ENCODE measurements at regions not wholly inside any gene's neighbourhood (a gene's known extent, or its start where the extent isn't known, plus 50 kb on each side); places are given as distances from the start of the nearest gene placed in this dataset.

GRCh38 chr5:119789406-119790117 is 160.2 kb downstream of the FAM170A start:
- no peak for DNase-seq (ENCODE audit: low spot score)

GRCh38 chr5:119792161-119792799 is 162.9 kb downstream of the FAM170A start:
- DNase-seq (ENCODE audit: low spot score), result no peak

- no peak for DNase-seq (ENCODE audit: low spot score)
Observed at GRCh38 chr5:119795768-119796167, 166.4 kb downstream of the FAM170A start.

GRCh38 chr5:119801570-119801969 is 172.2 kb downstream of the FAM170A start:
- DNase-seq (ENCODE audit: low spot score), result no peak

- DNase-seq (ENCODE audit: low spot score), result no peak
Observed at GRCh38 chr5:119808024-119808423, 178.7 kb downstream of the FAM170A start.

- no peak for DNase-seq (ENCODE audit: low spot score)
Observed at GRCh38 chr5:119808474-119808873, 179.1 kb downstream of the FAM170A start.

- no peak for DNase-seq (ENCODE audit: low spot score)
Observed at GRCh38 chr5:119810217-119810616, 180.9 kb downstream of the FAM170A start.

GRCh38 chr5:119811458-119811857 is 182.1 kb downstream of the FAM170A start:
- no peak for DNase-seq (ENCODE audit: low spot score)

GRCh38 chr5:119814655-119815054 is 185.3 kb downstream of the FAM170A start:
- DNase-seq (ENCODE audit: low spot score), result no peak

GRCh38 chr5:119816055-119816454 is 186.7 kb downstream of the FAM170A start:
- DNase-seq (ENCODE audit: low spot score), result no peak

- no peak for DNase-seq (ENCODE audit: low spot score)
Observed at GRCh38 chr5:119820016-119820415, 190.7 kb downstream of the FAM170A start.

GRCh38 chr5:119820608-119821007 is 191.2 kb downstream of the FAM170A start:
- no peak for DNase-seq (ENCODE audit: low spot score)

- DNase-seq (ENCODE audit: low spot score), result no peak
Observed at GRCh38 chr5:119828541-119828940, 199.2 kb downstream of the FAM170A start.

- DNase-seq (ENCODE audit: low spot score), result no peak
Observed at GRCh38 chr5:119829341-119829740, 200.0 kb downstream of the FAM170A start.

GRCh38 chr5:119833176-119833575 is 203.8 kb downstream of the FAM170A start:
- no peak for DNase-seq (ENCODE audit: low spot score)

GRCh38 chr5:119840175-119840574 is 210.8 kb downstream of the FAM170A start:
- DNase-seq (ENCODE audit: low spot score), result no peak

GRCh38 chr5:119852140-119852539 is 222.8 kb downstream of the FAM170A start:
- DNase-seq (ENCODE audit: low spot score), result no peak

- DNase-seq (ENCODE audit: low spot score), result no peak
Observed at GRCh38 chr5:119860463-119860862, 231.1 kb downstream of the FAM170A start.

GRCh38 chr5:119862619-119863018 is 233.3 kb downstream of the FAM170A start:
- no peak for DNase-seq (ENCODE audit: low spot score)

- no peak for DNase-seq (ENCODE audit: low spot score)
Observed at GRCh38 chr5:119864286-119864685, 234.9 kb downstream of the FAM170A start.

- no peak for DNase-seq (ENCODE audit: low spot score)
Observed at GRCh38 chr5:119873611-119874010, 244.3 kb downstream of the FAM170A start.

GRCh38 chr5:119876522-119876921 is 247.2 kb downstream of the FAM170A start:
- no peak for DNase-seq (ENCODE audit: low spot score)

GRCh38 chr5:119878712-119879111 is 249.4 kb downstream of the FAM170A start:
- no peak for DNase-seq (ENCODE audit: low spot score)

GRCh38 chr5:119879446-119879845 is 250.1 kb downstream of the FAM170A start:
- DNase-seq (ENCODE audit: low spot score), result no peak
